A549 (cell line): ENCODE measurements at regions not wholly inside any gene's neighbourhood (a gene's known extent, or its start where the extent isn't known, plus 50 kb on each side); places are given as distances from the start of the nearest gene placed in this dataset.

Experiments
- CTCF ChIP-seq: fragments of >200 bp; sonication (Bioruptor Twin); formaldehyde crosslinking; IDR thresholded peaks from 3 replicates; pipeline ENCODE4 v1.5.1; 2016
- EP300 ChIP-seq, 2 experiments: fragments of >200 bp; sonication (Bioruptor Twin); formaldehyde crosslinking; IDR thresholded peaks; 2 replicates in 1 of 2; 3 replicates in 1 of 2; pipeline ENCODE4 v1.6.1; 2016 to 2017
- MAZ ChIP-seq: fragments of 150-350 bp; IDR thresholded peaks from 2 replicates; pipeline ENCODE4 v1.6.1; 2014; ENCODE audit warnings: antibody characterized with exemption, low read depth, low read length, borderline replicate concordance
- RCOR1 ChIP-seq: fragments of 150-350 bp; IDR thresholded peaks from 2 replicates; pipeline ENCODE4 v1.6.1; 2014; ENCODE audit warnings: antibody characterized with exemption, low read length, low read depth

DNA sequence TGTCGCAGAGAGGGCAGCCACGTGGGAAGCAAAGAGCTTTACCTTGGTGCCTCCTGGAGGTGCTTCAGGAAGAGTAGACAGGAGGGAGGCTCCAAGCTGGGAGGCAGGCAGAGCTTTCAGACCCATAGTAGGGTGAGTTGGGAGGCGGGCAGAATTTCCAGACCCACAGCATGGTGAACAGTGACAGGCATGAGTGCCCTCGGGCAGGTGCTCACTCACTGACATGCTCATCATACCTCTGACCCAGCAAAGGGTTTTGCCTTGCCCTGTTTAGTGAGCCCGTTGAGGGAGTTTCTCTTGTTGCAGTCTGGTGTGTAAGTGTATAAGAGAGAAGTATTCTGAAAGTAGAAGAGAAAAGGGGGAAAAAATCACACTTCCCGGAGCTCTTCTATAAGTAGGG, 86.4 kb upstream of the NTM start:
- TF ChIP-seq MAZ (no peak), EP300 (IDR thresholded peaks at IDR 0.05) (no peak), CTCF (no peak), RCOR1 (no peak)
